Natural killer cell (primary cell): ENCODE measurements at regions not wholly inside any gene's neighbourhood (a gene's known extent, or its start where the extent isn't known, plus 50 kb on each side); places are given as distances from the start of the nearest gene placed in this dataset.

Experiments used
- ATAC-seq, 3 donors: fragments of 150-1000 bp in 2 of 3; fragments of 200-7000 bp in 1 of 3; cut with Tn5 transposase; 1 replicate in 1 of 3; 2 replicates in 2 of 3; pipeline ENCODE4 v1.10.0; 2021; ENCODE audit warnings: mild to moderate bottlenecking in 2 of 3, moderate library complexity in 2 of 3
- DNase-seq, 2 donors: peaks; one replicate each; pipeline versions ENCODE4 v3.0.0 to v3.0.0-alpha.2; 2013 to 2021; ENCODE audit warnings: mixed read lengths in 1 of 2
- H3K27ac ChIP-seq: one replicate; pipeline ENCODE4 v1.5.1; 2013; ENCODE audit warnings: mild to moderate bottlenecking, low read length
- H3K27me3 ChIP-seq: one replicate; pipeline ENCODE4 v1.6.1; 2013; ENCODE audit warnings: low read length; ENCODE audit not compliant: control insufficient read depth, insufficient read depth
- H3K36me3 ChIP-seq: one replicate; pipeline ENCODE4 v1.6.1; 2013; ENCODE audit warnings: low read length; ENCODE audit not compliant: control insufficient read depth, insufficient read depth
- H3K4me1 ChIP-seq: one replicate; pipeline ENCODE4 v1.6.1; 2013; ENCODE audit warnings: low read length; ENCODE audit not compliant: control insufficient read depth, insufficient read depth
- H3K4me3 ChIP-seq: one replicate; pipeline ENCODE4 v1.5.1; 2013; ENCODE audit warnings: low read length
- H3K9me3 ChIP-seq: one replicate; pipeline ENCODE4 v1.6.1; 2013; ENCODE audit warnings: low read length; ENCODE audit not compliant: control insufficient read depth, insufficient read depth
- H3K27ac Mint-ChIP-seq, 2 donors: one replicate each; pipeline ENCODE4 v1.8.0; 2022; ENCODE audit warnings: mild to moderate bottlenecking in 2 of 2, mixed read lengths in 2 of 2, moderate library complexity in 1 of 2
- H3K27me3 Mint-ChIP-seq, 2 donors: one replicate each; pipeline ENCODE4 v1.8.0; 2022; ENCODE audit warnings: low read depth in 2 of 2, mixed read lengths in 2 of 2
- H3K36me3 Mint-ChIP-seq: one replicate; pipeline ENCODE4 v1.8.0; 2022; ENCODE audit warnings: mixed read lengths
- H3K4me1 Mint-ChIP-seq, 2 donors: one replicate each; pipeline ENCODE4 v1.8.0; 2022; ENCODE audit warnings: mixed read lengths in 2 of 2
- H3K4me3 Mint-ChIP-seq: one replicate; pipeline ENCODE4 v1.8.0; 2022; ENCODE audit warnings: mild to moderate bottlenecking, moderate library complexity, mixed read lengths
- H3K9me3 Mint-ChIP-seq, 2 donors: one replicate each; pipeline ENCODE4 v1.8.0; 2022; ENCODE audit warnings: mixed read lengths in 2 of 2
- CTCF ChIP-seq: fragments of 200-600 bp; IDR thresholded peaks from one replicate; pipeline ENCODE4 v1.8.0; 2022; ENCODE audit warnings: antibody characterized with exemption
- WGBS: methylation state at CpG from one replicate; pipeline ENCODE4 v1.1.7; 2013; ENCODE audit warnings: missing lambda C conversion rate; ENCODE audit not compliant: insufficient coverage; 5-methylcytosine and 5-hydroxymethylcytosine counted together
- intact Hi-C: fragments of 100-400 bp; cut with micrococcal nuclease; formaldehyde crosslinking; loops from one replicate; pipeline ENCODE4 v1.14.2; 2022

- H3K9me3 ChIP-seq, result no peaks in the 10 kb centered on the region
- intact Hi-C loops, result no loop called here
- no peak overlapping the region for H3K27ac Mint-ChIP-seq
- no peaks in the 10 kb centered on the region for H3K9me3 Mint-ChIP-seq
- H3K27ac ChIP-seq, result no peak overlapping the region
- H3K4me3 Mint-ChIP-seq, result no peak overlapping the region
- no peaks in the 10 kb centered on the region for H3K27me3 ChIP-seq
- no peaks in the 10 kb centered on the region for H3K4me1 Mint-ChIP-seq
- 70% methylated on average over 5 of the region's 5 CpGs for WGBS
- no peaks in the 10 kb centered on the region for H3K4me1 ChIP-seq
- no peaks in the 10 kb centered on the region for H3K36me3 Mint-ChIP-seq
- no peaks in the 10 kb centered on the region for H3K36me3 ChIP-seq
- H3K4me3 ChIP-seq, result no peak overlapping the region
- no peaks in the 10 kb centered on the region for H3K27me3 Mint-ChIP-seq
- ATAC-seq (no peak), DNase-seq (no peak)
- TF ChIP-seq CTCF, result no peak
Measured at GRCh38 chr10:83934641-83935338, 204.5 kb upstream of the GHITM start.

- Histone ChIP-seq H3K36me3 (no peaks in the 10 kb centered on the region), H3K27ac (no peak overlapping the region), H3K27me3 (no peaks in the 10 kb centered on the region), H3K4me1 (no peaks in the 10 kb centered on the region), H3K9me3 (no peaks in the 10 kb centered on the region), H3K4me3 (no peak overlapping the region)
- no peak for TF ChIP-seq CTCF
- Mint-ChIP-seq H3K27me3 (no peaks in the 10 kb centered on the region), H3K4me3 (no peak overlapping the region), H3K36me3 (no peaks in the 10 kb centered on the region), H3K4me1 (no peaks in the 10 kb centered on the region), H3K9me3 (no peaks in the 10 kb centered on the region), H3K27ac (no peak overlapping the region)
- WGBS, result 79% methylated on average over 3 of the region's 3 CpGs
- intact Hi-C loops, result no loop called here
- ATAC-seq (no peak), DNase-seq (no peak)
Measured at GRCh38 chr10:83935339-83935736, 204.0 kb upstream of the GHITM start.

GRCh38 chr10:83935911-83936310 lies 203.4 kb upstream of the GHITM start:
- WGBS, result 92% methylated on average over 5 of the region's 5 CpGs
- H3K27me3 Mint-ChIP-seq, result no peaks in the 10 kb centered on the region
- Histone ChIP-seq H3K4me3 (no peak overlapping the region), H3K36me3 (no peaks in the 10 kb centered on the region), H3K9me3 (no peaks in the 10 kb centered on the region), H3K27me3 (no peaks in the 10 kb centered on the region), H3K4me1 (no peaks in the 10 kb centered on the region), H3K27ac (no peak overlapping the region)
- DNase-seq, result no peak
- intact Hi-C loops, result no loop called here
- no peak for ATAC-seq
- TF ChIP-seq CTCF, result no peak
- H3K27ac Mint-ChIP-seq, result no peak overlapping the region
- no peaks in the 10 kb centered on the region for H3K9me3 Mint-ChIP-seq
- H3K36me3 Mint-ChIP-seq, result no peaks in the 10 kb centered on the region
- no peaks in the 10 kb centered on the region for H3K4me1 Mint-ChIP-seq
- no peak overlapping the region for H3K4me3 Mint-ChIP-seq

GRCh38 chr10:83937161-83937560 lies 202.1 kb upstream of the GHITM start:
- Histone ChIP-seq H3K27me3 (no peaks in the 10 kb centered on the region), H3K36me3 (no peaks in the 10 kb centered on the region), H3K9me3 (no peaks in the 10 kb centered on the region), H3K27ac (no peak overlapping the region), H3K4me1 (no peaks in the 10 kb centered on the region), H3K4me3 (no peak overlapping the region)
- no peak for DNase-seq
- Mint-ChIP-seq H3K36me3 (no peaks in the 10 kb centered on the region), H3K9me3 (no peaks in the 10 kb centered on the region), H3K4me1 (no peaks in the 10 kb centered on the region), H3K4me3 (no peak overlapping the region), H3K27ac (no peak overlapping the region), H3K27me3 (no peaks in the 10 kb centered on the region)
- no peak for TF ChIP-seq CTCF
- no peak for ATAC-seq
- WGBS, result 56% methylated on average over 3 of the region's 3 CpGs
- intact Hi-C loops, result no loop called here
